CD8-positive, alpha-beta memory T cell (primary cell): ENCODE measurements at regions not wholly inside any gene's neighbourhood (a gene's known extent, or its start where the extent isn't known, plus 50 kb on each side); places are given as distances from the start of the nearest gene placed in this dataset.

Experiments
- CTCF ChIA-PET: fragments of 350-600 bp; sonication (Branson Sonifier 250); formaldehyde crosslinking; loops from one replicate; lab custom pipeline; 2021; ENCODE audit warnings: antibody characterized with exemption; lab: Charles Lee
- POLR2A ChIA-PET: fragments of 350-600 bp; sonication (Branson Sonifier 250); formaldehyde crosslinking; loops from one replicate; lab custom pipeline; 2021; ENCODE audit warnings: antibody characterized with exemption; lab: Charles Lee
- DNase-seq, 5 donors: peaks; one replicate each; pipeline versions ENCODE4 v3.0.0 to v3.0.0-alpha.2; 2020 to 2022; ENCODE audit warnings: mixed read lengths in 1 of 5
- H3K27ac ChIP-seq: one replicate; pipeline ENCODE4 v1.7.0; 2013; ENCODE audit warnings: low read depth, mild to moderate bottlenecking, low read length, moderate library complexity
- H3K27me3 ChIP-seq: 2 replicates; pipeline ENCODE4 v1.7.0; 2013; ENCODE audit warnings: low read length, mild to moderate bottlenecking; ENCODE audit not compliant: insufficient read depth, poor library complexity, severe bottlenecking
- H3K36me3 ChIP-seq: 2 replicates; pipeline ENCODE4 v1.7.0; 2013; ENCODE audit warnings: mild to moderate bottlenecking, low read length, moderate library complexity; ENCODE audit not compliant: insufficient read depth
- H3K4me1 ChIP-seq: 2 replicates; pipeline ENCODE4 v1.7.0; 2013; ENCODE audit warnings: mild to moderate bottlenecking, low read length, moderate library complexity; ENCODE audit not compliant: insufficient read depth
- H3K4me3 ChIP-seq: 2 replicates; pipeline ENCODE4 v1.7.0; 2013; ENCODE audit warnings: mild to moderate bottlenecking, low read length
- H3K9me3 ChIP-seq: 2 replicates; pipeline ENCODE4 v1.7.0; 2013; ENCODE audit warnings: mild to moderate bottlenecking, low read length
- H3K27ac Mint-ChIP-seq, 8 donors: one replicate each; pipeline ENCODE4 v1.8.0; 2020 to 2021; ENCODE audit warnings: mixed read lengths in 8 of 8, mild to moderate bottlenecking in 6 of 8, inconsistent platforms in 3 of 8, moderate library complexity in 3 of 8
- H3K27me3 Mint-ChIP-seq, 2 donors: one replicate each; pipeline ENCODE4 v1.8.0; 2020 to 2021; ENCODE audit warnings: mixed read lengths in 2 of 2, mild to moderate bottlenecking in 1 of 2, moderate library complexity in 1 of 2
- H3K36me3 Mint-ChIP-seq, 3 donors: one replicate each; pipeline ENCODE4 v1.8.0; 2020 to 2021; ENCODE audit warnings: mixed read lengths in 3 of 3, inconsistent platforms in 1 of 3, mild to moderate bottlenecking in 1 of 3
- H3K4me1 Mint-ChIP-seq, 3 donors: one replicate each; pipeline ENCODE4 v1.8.0; 2020 to 2021; ENCODE audit warnings: mixed read lengths in 3 of 3, inconsistent platforms in 1 of 3, mild to moderate bottlenecking in 1 of 3
- H3K4me3 Mint-ChIP-seq, 7 donors: one replicate each; pipeline ENCODE4 v1.8.0; 2020 to 2021; ENCODE audit warnings: mixed read lengths in 7 of 7, mild to moderate bottlenecking in 6 of 7, moderate library complexity in 4 of 7, inconsistent platforms in 2 of 7
- H3K9me3 Mint-ChIP-seq, 5 donors: one replicate each; pipeline ENCODE4 v1.8.0; 2020 to 2022; ENCODE audit warnings: mixed read lengths in 5 of 5, mild to moderate bottlenecking in 3 of 5, moderate library complexity in 2 of 5, inconsistent platforms in 1 of 5

GRCh38 chr18:66792466-66792865 lies 188.6 kb upstream of the CDH19 start:
- ChIA-PET CTCF (no interaction called here), POLR2A (no interaction called here)
- no peaks in the 10 kb centered on the region for H3K36me3 Mint-ChIP-seq
- no peak overlapping the region for H3K27ac ChIP-seq
- H3K27me3 ChIP-seq: no peaks in the 10 kb centered on the region
- peaks cover 0 to 15% (median 2%) of the 10 kb centered on the region in 5 donors for H3K9me3 Mint-ChIP-seq
- H3K4me1 Mint-ChIP-seq: no peaks in the 10 kb centered on the region
- no peaks in the 10 kb centered on the region for H3K4me1 ChIP-seq
- DNase-seq: no peak
- H3K4me3 Mint-ChIP-seq: no peak overlapping the region
- no peaks in the 10 kb centered on the region for H3K27me3 Mint-ChIP-seq
- no peaks in the 10 kb centered on the region for H3K36me3 ChIP-seq
- no peaks in the 10 kb centered on the region for H3K9me3 ChIP-seq
- H3K4me3 ChIP-seq: no peak overlapping the region
- no peak overlapping the region for H3K27ac Mint-ChIP-seq

- H3K27ac ChIP-seq: no peak overlapping the region
- no peak for DNase-seq
- ChIA-PET POLR2A (no interaction called here), CTCF (no interaction called here)
- Mint-ChIP-seq H3K36me3 (no peaks in the 10 kb centered on the region), H3K4me3 (no peak overlapping the region), H3K9me3 (peaks cover 0 to 6% (median 3%) of the 10 kb centered on the region in 5 donors), H3K27me3 (no peaks in the 10 kb centered on the region), H3K27ac (no peak overlapping the region), H3K4me1 (no peaks in the 10 kb centered on the region)
- H3K4me3 ChIP-seq: no peak overlapping the region
- H3K36me3 ChIP-seq: no peaks in the 10 kb centered on the region
- no peaks in the 10 kb centered on the region for H3K27me3 ChIP-seq
- H3K9me3 ChIP-seq: no peaks in the 10 kb centered on the region
- H3K4me1 ChIP-seq: no peaks in the 10 kb centered on the region
Observed at GRCh38 chr18:66780609-66781008, 176.7 kb upstream of the CDH19 start.

- no peak for DNase-seq
- Histone ChIP-seq H3K27ac (no peak overlapping the region), H3K36me3 (no peaks in the 10 kb centered on the region), H3K4me3 (no peak overlapping the region), H3K9me3 (no peaks in the 10 kb centered on the region), H3K4me1 (no peaks in the 10 kb centered on the region), H3K27me3 (no peaks in the 10 kb centered on the region)
- no peaks in the 10 kb centered on the region for H3K4me1 Mint-ChIP-seq
- peaks cover 0 to 4% (median 2%) of the 10 kb centered on the region in 5 donors for H3K9me3 Mint-ChIP-seq
- no peaks in the 10 kb centered on the region for H3K27me3 Mint-ChIP-seq
- H3K4me3 Mint-ChIP-seq: no peak overlapping the region
- H3K36me3 Mint-ChIP-seq: no peaks in the 10 kb centered on the region
- H3K27ac Mint-ChIP-seq: no peak overlapping the region
- CTCF ChIA-PET: no interaction called here
- POLR2A ChIA-PET: no interaction called here
Observed at GRCh38 chr18:66778048-66778447, 174.2 kb upstream of the CDH19 start.

- Histone ChIP-seq H3K27ac (no peak overlapping the region), H3K4me3 (no peak overlapping the region), H3K27me3 (no peaks in the 10 kb centered on the region), H3K9me3 (no peaks in the 10 kb centered on the region), H3K4me1 (no peaks in the 10 kb centered on the region), H3K36me3 (no peaks in the 10 kb centered on the region)
- no peak overlapping the region for H3K27ac Mint-ChIP-seq
- CTCF ChIA-PET: no interaction called here
- peaks cover 0 to 18% (median 3%) of the 10 kb centered on the region in 5 donors for H3K9me3 Mint-ChIP-seq
- no peaks in the 10 kb centered on the region for H3K27me3 Mint-ChIP-seq
- no peaks in the 10 kb centered on the region for H3K4me1 Mint-ChIP-seq
- POLR2A ChIA-PET: no interaction called here
- H3K36me3 Mint-ChIP-seq: no peaks in the 10 kb centered on the region
- no peak for DNase-seq
- H3K4me3 Mint-ChIP-seq: no peak overlapping the region
Observed at GRCh38 chr18:66769375-66769774, 165.5 kb upstream of the CDH19 start.

GRCh38 chr18:66764230-66764629 lies 160.3 kb upstream of the CDH19 start:
- Mint-ChIP-seq H3K27ac (no peak overlapping the region), H3K27me3 (no peaks in the 10 kb centered on the region), H3K36me3 (no peaks in the 10 kb centered on the region), H3K4me3 (no peak overlapping the region), H3K9me3 (peaks cover 0 to 17% (median 2%) of the 10 kb centered on the region in 5 donors), H3K4me1 (no peaks in the 10 kb centered on the region)
- POLR2A ChIA-PET: no interaction called here
- no peak overlapping the region for H3K27ac ChIP-seq
- H3K9me3 ChIP-seq: no peaks in the 10 kb centered on the region
- no peaks in the 10 kb centered on the region for H3K36me3 ChIP-seq
- CTCF ChIA-PET: no interaction called here
- no peak overlapping the region for H3K4me3 ChIP-seq
- no peaks in the 10 kb centered on the region for H3K27me3 ChIP-seq
- DNase-seq: no peak
- H3K4me1 ChIP-seq: no peaks in the 10 kb centered on the region

- H3K27ac ChIP-seq: no peak overlapping the region
- Mint-ChIP-seq H3K27me3 (no peaks in the 10 kb centered on the region), H3K4me1 (no peaks in the 10 kb centered on the region), H3K9me3 (peaks cover 0 to 13% (median 4%) of the 10 kb centered on the region in 5 donors), H3K27ac (no peak overlapping the region), H3K4me3 (no peak overlapping the region), H3K36me3 (no peaks in the 10 kb centered on the region)
- no peaks in the 10 kb centered on the region for H3K9me3 ChIP-seq
- DNase-seq: no peak
- no peak overlapping the region for H3K4me3 ChIP-seq
- POLR2A ChIA-PET: no interaction called here
- CTCF ChIA-PET: no interaction called here
- H3K36me3 ChIP-seq: no peaks in the 10 kb centered on the region
- no peaks in the 10 kb centered on the region for H3K27me3 ChIP-seq
- no peaks in the 10 kb centered on the region for H3K4me1 ChIP-seq
Observed at GRCh38 chr18:66761166-66761565, 157.3 kb upstream of the CDH19 start.

- DNase-seq: no peak
- no peak overlapping the region for H3K4me3 Mint-ChIP-seq
- H3K4me3 ChIP-seq: no peak overlapping the region
- no peaks in the 10 kb centered on the region for H3K27me3 ChIP-seq
- H3K9me3 Mint-ChIP-seq: peaks cover 0 to 12% (median 4%) of the 10 kb centered on the region in 5 donors
- H3K9me3 ChIP-seq: no peaks in the 10 kb centered on the region
- H3K27me3 Mint-ChIP-seq: no peaks in the 10 kb centered on the region
- CTCF ChIA-PET: no interaction called here
- H3K36me3 Mint-ChIP-seq: no peaks in the 10 kb centered on the region
- no peaks in the 10 kb centered on the region for H3K36me3 ChIP-seq
- no peaks in the 10 kb centered on the region for H3K4me1 Mint-ChIP-seq
- no peak overlapping the region for H3K27ac Mint-ChIP-seq
- POLR2A ChIA-PET: no interaction called here
- no peaks in the 10 kb centered on the region for H3K4me1 ChIP-seq
- no peak overlapping the region for H3K27ac ChIP-seq
Observed at GRCh38 chr18:66760559-66760958, 156.7 kb upstream of the CDH19 start.

GRCh38 chr18:66759050-66759828 lies 155.3 kb upstream of the CDH19 start:
- Mint-ChIP-seq H3K27ac (no peak overlapping the region), H3K4me1 (no peaks in the 10 kb centered on the region)
- H3K27me3 ChIP-seq: no peaks in the 10 kb centered on the region

More at GRCh38 chr18:66759050-66759828, 155.3 kb upstream of the CDH19 start:
- Histone ChIP-seq H3K36me3 (no peaks in the 10 kb centered on the region), H3K9me3 (no peaks in the 10 kb centered on the region), H3K27ac (no peak overlapping the region), H3K4me3 (no peak overlapping the region), H3K4me1 (no peaks in the 10 kb centered on the region)
- Mint-ChIP-seq H3K4me3 (no peak overlapping the region), H3K36me3 (no peaks in the 10 kb centered on the region), H3K27me3 (no peaks in the 10 kb centered on the region), H3K9me3 (peaks cover 0 to 12% (median 5%) of the 10 kb centered on the region in 5 donors)
- POLR2A ChIA-PET: no interaction called here
- CTCF ChIA-PET: no interaction called here
- no peak for DNase-seq
